ENCODE measurements at regions not wholly inside any gene's neighbourhood (a gene's known extent, or its start where the extent isn't known, plus 50 kb on each side); places are given as distances from the start of the nearest gene placed in this dataset.

DNA sequence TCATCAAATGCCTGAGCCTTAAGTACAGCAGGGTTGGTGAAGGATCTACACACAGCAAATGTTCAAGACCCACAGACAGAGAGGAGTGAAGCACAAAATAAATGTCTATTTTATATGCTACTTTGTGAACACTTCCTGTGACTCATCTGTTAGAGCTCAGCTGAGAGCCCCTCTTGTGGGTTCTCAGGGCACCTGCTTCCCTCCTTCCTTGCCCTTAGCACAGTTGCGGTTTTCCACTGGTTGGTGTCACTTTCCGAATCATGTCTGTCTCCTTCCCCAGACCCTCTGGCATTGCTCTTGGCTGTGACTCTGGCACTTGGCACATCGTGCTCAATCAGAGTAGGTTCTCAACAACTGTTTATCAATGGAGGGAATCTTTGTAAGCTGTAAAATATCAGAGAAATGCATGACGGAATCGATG is 128.5 kb upstream of the STC2 start:
- H4K8ac ChIP-seq (ENCODE audit: low read depth, low read length) = no peak overlapping the region
- no peak overlapping the region for H3K4me3 ChIP-seq (ENCODE audit: low read length)
- H3K4me2 ChIP-seq (ENCODE audit: low read length) = no peak overlapping the region
- no peak overlapping the region for H3K18ac ChIP-seq (ENCODE audit: low read length)
- no peaks in the 10 kb centered on the region for H3K36me3 ChIP-seq (ENCODE audit: control insufficient read depth, insufficient read depth, low read length)
- no peaks in the 10 kb centered on the region for H3K4me1 ChIP-seq (ENCODE audit: control insufficient read depth, low read depth, low read length)
- H2AK5ac ChIP-seq (ENCODE audit: low read length) = no peak overlapping the region
- H3K9ac ChIP-seq (ENCODE audit: low read length) = no peak overlapping the region
- no peak overlapping the region for H2BK120ac ChIP-seq (ENCODE audit: low read depth, low read length)
- H3K4ac ChIP-seq (ENCODE audit: low read depth, low read length) = no peak overlapping the region
- H3K23ac ChIP-seq (ENCODE audit: low read length) = no peak overlapping the region
- no peaks in the 10 kb centered on the region for H3K79me1 ChIP-seq (ENCODE audit: low read length)
- WGBS (ENCODE audit: extremely low coverage, insufficient coverage, low lambda C conversion rate) = no CpG with 5 or more reads among the region's 5 CpGs
- no peak overlapping the region for H3K27ac ChIP-seq (ENCODE audit: low read depth, low read length)
- no peak overlapping the region for H2BK5ac ChIP-seq (ENCODE audit: low read length)
- no peak overlapping the region for H3K56ac ChIP-seq (ENCODE audit: low read length)
- H4K5ac ChIP-seq (ENCODE audit: low read length) = no peak overlapping the region
- no peaks in the 10 kb centered on the region for H3K79me2 ChIP-seq (ENCODE audit: control insufficient read depth, insufficient read depth, low read length)
- no peak overlapping the region for H2BK15ac ChIP-seq (replicated peaks; ENCODE audit: low read depth)
- DNase-seq = no peak
- H3K27me3 ChIP-seq (ENCODE audit: insufficient read depth, low read length, poor library complexity) = no peaks in the 10 kb centered on the region

DNA sequence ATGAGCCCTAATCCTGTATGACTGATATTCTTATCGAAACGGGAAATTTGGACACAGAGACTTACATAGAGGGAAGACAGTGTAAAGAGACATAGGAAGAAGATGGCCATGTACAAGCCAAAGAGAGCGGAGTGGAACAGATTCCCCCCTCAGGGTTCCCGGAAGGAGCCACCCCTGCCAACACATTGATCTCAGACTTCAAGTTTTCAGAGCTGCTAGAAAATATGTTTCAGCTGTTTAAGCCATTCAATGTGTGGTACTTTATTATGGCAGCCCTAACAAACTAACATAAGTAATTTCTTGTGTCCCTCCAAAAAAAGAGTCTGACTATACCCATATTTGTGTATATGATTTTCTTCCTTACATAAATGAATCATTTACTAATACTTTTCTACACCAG is 128.0 kb upstream of the STC2 start:
- H3K4ac ChIP-seq (ENCODE audit: low read depth, low read length) = no peak overlapping the region
- H2BK120ac ChIP-seq (ENCODE audit: low read depth, low read length) = no peak overlapping the region
- no peak overlapping the region for H2AK5ac ChIP-seq (ENCODE audit: low read length)
- H2BK15ac ChIP-seq (replicated peaks; ENCODE audit: low read depth) = no peak overlapping the region
- H3K4me3 ChIP-seq (ENCODE audit: low read length) = no peak overlapping the region
- H3K27me3 ChIP-seq (ENCODE audit: insufficient read depth, low read length, poor library complexity) = no peaks in the 10 kb centered on the region
- H3K27ac ChIP-seq (ENCODE audit: low read depth, low read length) = no peak overlapping the region
- no peaks in the 10 kb centered on the region for H3K4me1 ChIP-seq (ENCODE audit: control insufficient read depth, low read depth, low read length)
- H2BK5ac ChIP-seq (ENCODE audit: low read length) = no peak overlapping the region
- no peaks in the 10 kb centered on the region for H3K36me3 ChIP-seq (ENCODE audit: control insufficient read depth, insufficient read depth, low read length)
- H3K56ac ChIP-seq (ENCODE audit: low read length) = no peak overlapping the region
- H3K23ac ChIP-seq (ENCODE audit: low read length) = no peak overlapping the region
- no CpG with 5 or more reads among the region's 4 CpGs for WGBS (ENCODE audit: extremely low coverage, insufficient coverage, low lambda C conversion rate)
- no peak for DNase-seq
- no peaks in the 10 kb centered on the region for H3K79me1 ChIP-seq (ENCODE audit: low read length)
- H4K5ac ChIP-seq (ENCODE audit: low read length) = no peak overlapping the region
- no peak overlapping the region for H3K18ac ChIP-seq (ENCODE audit: low read length)
- no peaks in the 10 kb centered on the region for H3K79me2 ChIP-seq (ENCODE audit: control insufficient read depth, insufficient read depth, low read length)
- H3K4me2 ChIP-seq (ENCODE audit: low read length) = no peak overlapping the region
- no peak overlapping the region for H4K8ac ChIP-seq (ENCODE audit: low read depth, low read length)
- H3K9ac ChIP-seq (ENCODE audit: low read length) = no peak overlapping the region

DNA sequence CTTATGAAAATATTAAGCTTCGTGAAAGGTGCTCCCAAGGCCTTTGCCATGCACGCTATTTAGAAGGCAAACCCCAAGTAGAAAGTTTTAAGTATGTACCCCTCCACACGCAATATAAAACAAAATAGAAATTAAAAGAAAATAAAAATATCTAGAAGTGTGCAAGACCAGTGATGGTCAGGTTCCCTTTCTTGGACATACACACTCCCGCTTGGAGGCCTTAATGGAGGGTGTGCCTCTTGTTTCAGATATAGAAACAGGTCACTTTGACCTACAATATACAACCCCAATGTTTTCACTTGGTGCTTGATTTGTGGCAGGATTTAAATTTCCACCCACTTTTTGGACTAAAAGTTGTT is 127.4 kb upstream of the STC2 start:
- H3K27ac ChIP-seq (ENCODE audit: low read depth, low read length) = no peak overlapping the region

DNA sequence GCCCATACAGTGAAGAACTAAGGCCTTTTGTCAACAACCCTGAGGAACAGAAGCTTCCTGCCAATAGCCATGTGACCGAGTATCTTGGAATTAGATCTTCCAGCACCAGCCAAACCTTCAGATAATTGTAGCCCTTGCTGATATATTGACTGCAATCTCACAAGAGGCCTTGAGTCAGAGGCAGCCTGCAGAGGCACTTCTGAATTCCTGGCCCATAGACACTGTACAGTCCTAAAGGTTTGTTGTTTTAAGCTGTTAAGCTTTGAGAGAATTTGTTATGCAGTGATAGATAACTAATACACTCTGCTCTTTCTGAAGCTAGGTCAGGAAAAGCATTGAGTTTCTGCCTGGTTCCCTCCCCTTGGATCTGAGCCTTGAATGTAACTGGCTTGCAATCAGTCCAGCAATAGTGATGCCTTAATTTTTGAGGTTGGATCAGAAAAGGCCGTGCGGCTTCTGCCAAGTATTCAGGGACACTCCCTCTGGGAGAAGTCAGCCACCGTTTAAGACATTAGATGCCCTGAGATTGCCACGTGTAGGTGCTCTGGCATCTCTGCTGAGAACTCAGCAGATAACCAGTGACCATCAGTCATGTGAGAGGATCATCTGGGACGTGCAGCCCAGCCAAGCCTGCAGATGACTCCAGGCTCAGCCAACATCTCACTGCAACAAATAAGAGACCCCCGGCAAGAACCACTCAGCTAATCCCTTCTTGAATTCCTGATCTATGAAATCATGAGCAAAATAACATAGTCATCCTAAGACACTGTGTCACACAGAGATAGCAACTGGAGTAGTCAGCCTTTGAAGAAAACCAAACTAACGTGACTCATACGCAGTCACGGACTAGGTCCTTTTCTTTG is 126.8 kb upstream of the STC2 start:
- Histone ChIP-seq H3K27ac (ENCODE audit: low read depth, low read length) (no peak overlapping the region), H2BK120ac (ENCODE audit: low read depth, low read length) (no peak overlapping the region), H2BK5ac (ENCODE audit: low read length) (no peak overlapping the region), H3K4me3 (ENCODE audit: low read length) (no peak overlapping the region), H3K36me3 (ENCODE audit: control insufficient read depth, insufficient read depth, low read length) (no peaks in the 10 kb centered on the region), H2AK5ac (ENCODE audit: low read length) (no peak overlapping the region), H3K79me1 (ENCODE audit: low read length) (no peaks in the 10 kb centered on the region), H3K9ac (ENCODE audit: low read length) (no peak overlapping the region), H3K23ac (ENCODE audit: low read length) (no peak overlapping the region), H3K18ac (ENCODE audit: low read length) (no peak overlapping the region), H3K4ac (ENCODE audit: low read depth, low read length) (no peak overlapping the region), H3K79me2 (ENCODE audit: control insufficient read depth, insufficient read depth, low read length) (no peaks in the 10 kb centered on the region), H2BK15ac (replicated peaks; ENCODE audit: low read depth) (no peak overlapping the region), H3K4me2 (ENCODE audit: low read length) (no peak overlapping the region), H4K5ac (ENCODE audit: low read length) (no peak overlapping the region), H4K8ac (ENCODE audit: low read depth, low read length) (no peak overlapping the region), H3K4me1 (ENCODE audit: control insufficient read depth, low read depth, low read length) (no peaks in the 10 kb centered on the region), H3K56ac (ENCODE audit: low read length) (no peak overlapping the region), H3K27me3 (ENCODE audit: insufficient read depth, low read length, poor library complexity) (no peaks in the 10 kb centered on the region)
- peak; percentile 34 for DNase-seq
- WGBS (ENCODE audit: extremely low coverage, insufficient coverage, low lambda C conversion rate) = no CpG with 5 or more reads among the region's 10 CpGs

More for the DNA sequence above, 127.4 kb upstream of the STC2 start:
- no peak overlapping the region for H3K9ac ChIP-seq (ENCODE audit: low read length)
- H3K79me1 ChIP-seq (ENCODE audit: low read length) = no peaks in the 10 kb centered on the region
- no peaks in the 10 kb centered on the region for H3K4me1 ChIP-seq (ENCODE audit: control insufficient read depth, low read depth, low read length)
- H3K56ac ChIP-seq (ENCODE audit: low read length) = no peak overlapping the region
- H2AK5ac ChIP-seq (ENCODE audit: low read length) = no peak overlapping the region
- H3K27me3 ChIP-seq (ENCODE audit: insufficient read depth, low read length, poor library complexity) = no peaks in the 10 kb centered on the region
- no peak overlapping the region for H4K8ac ChIP-seq (ENCODE audit: low read depth, low read length)
- no peak for DNase-seq
- no peak overlapping the region for H2BK5ac ChIP-seq (ENCODE audit: low read length)
- no peak overlapping the region for H2BK15ac ChIP-seq (replicated peaks; ENCODE audit: low read depth)
- H3K36me3 ChIP-seq (ENCODE audit: control insufficient read depth, insufficient read depth, low read length) = no peaks in the 10 kb centered on the region
- H3K79me2 ChIP-seq (ENCODE audit: control insufficient read depth, insufficient read depth, low read length) = no peaks in the 10 kb centered on the region
- no peak overlapping the region for H4K5ac ChIP-seq (ENCODE audit: low read length)
- H2BK120ac ChIP-seq (ENCODE audit: low read depth, low read length) = no peak overlapping the region
- no peak overlapping the region for H3K18ac ChIP-seq (ENCODE audit: low read length)
- WGBS (ENCODE audit: extremely low coverage, insufficient coverage, low lambda C conversion rate) = no CpG with 5 or more reads among the region's 4 CpGs
- H3K4me3 ChIP-seq (ENCODE audit: low read length) = no peak overlapping the region
- H3K4ac ChIP-seq (ENCODE audit: low read depth, low read length) = no peak overlapping the region
- H3K4me2 ChIP-seq (ENCODE audit: low read length) = no peak overlapping the region
- H3K23ac ChIP-seq (ENCODE audit: low read length) = no peak overlapping the region

DNA sequence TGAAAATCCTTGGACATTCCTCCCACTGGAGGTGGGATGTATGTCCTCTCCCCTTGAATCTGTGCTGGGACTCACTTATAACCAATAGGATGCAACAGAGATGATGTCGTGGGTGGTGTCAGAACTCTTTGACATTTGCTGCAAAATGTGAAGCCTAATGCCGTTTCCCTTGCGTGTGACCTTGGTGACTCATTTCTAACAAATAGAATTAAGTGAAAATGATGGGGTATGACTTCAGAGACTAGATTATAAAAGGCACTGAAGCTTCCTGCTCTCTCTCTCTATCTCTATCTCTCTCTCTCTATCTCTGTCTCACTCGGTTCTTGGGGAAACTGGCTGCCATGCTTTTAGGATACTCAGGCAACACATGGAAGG is 126.1 kb upstream of the STC2 start:
- Histone ChIP-seq H3K18ac (ENCODE audit: low read length) (no peak overlapping the region), H3K27me3 (ENCODE audit: insufficient read depth, low read length, poor library complexity) (no peaks in the 10 kb centered on the region), H4K5ac (ENCODE audit: low read length) (no peak overlapping the region), H3K4me3 (ENCODE audit: low read length) (no peak overlapping the region), H2AK5ac (ENCODE audit: low read length) (no peak overlapping the region), H3K4me2 (ENCODE audit: low read length) (no peak overlapping the region), H3K9ac (ENCODE audit: low read length) (no peak overlapping the region), H2BK120ac (ENCODE audit: low read depth, low read length) (no peak overlapping the region), H2BK15ac (replicated peaks; ENCODE audit: low read depth) (no peak overlapping the region), H3K27ac (ENCODE audit: low read depth, low read length) (no peak overlapping the region), H4K8ac (ENCODE audit: low read depth, low read length) (no peak overlapping the region), H2BK5ac (ENCODE audit: low read length) (no peak overlapping the region), H3K79me2 (ENCODE audit: control insufficient read depth, insufficient read depth, low read length) (no peaks in the 10 kb centered on the region), H3K36me3 (ENCODE audit: control insufficient read depth, insufficient read depth, low read length) (no peaks in the 10 kb centered on the region), H3K56ac (ENCODE audit: low read length) (no peak overlapping the region), H3K4me1 (ENCODE audit: control insufficient read depth, low read depth, low read length) (no peaks in the 10 kb centered on the region), H3K79me1 (ENCODE audit: low read length) (no peaks in the 10 kb centered on the region), H3K23ac (ENCODE audit: low read length) (no peak overlapping the region), H3K4ac (ENCODE audit: low read depth, low read length) (no peak overlapping the region)
- WGBS (ENCODE audit: extremely low coverage, insufficient coverage, low lambda C conversion rate) = no CpG with 5 or more reads among the region's 4 CpGs
- DNase-seq = peak; percentile 13

DNA sequence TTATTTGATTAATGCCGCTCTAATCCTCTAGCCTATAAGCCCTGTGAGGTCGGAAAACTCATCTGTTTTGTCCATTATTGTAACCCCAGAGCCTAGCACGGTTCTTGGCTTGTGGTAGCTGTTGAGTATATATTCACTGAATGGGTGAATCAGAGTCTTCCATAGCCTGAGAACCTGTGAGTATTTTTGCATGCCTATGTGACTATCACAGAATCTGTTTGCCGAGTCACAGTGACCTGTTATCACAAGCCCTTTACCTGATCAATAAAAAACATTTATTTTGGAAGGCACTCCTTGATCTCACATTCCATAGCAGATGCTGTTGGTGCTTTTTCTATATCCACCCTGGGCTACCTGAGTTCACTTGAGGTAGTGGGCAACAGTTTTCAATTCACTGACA is 125.0 kb upstream of the STC2 start:
- Histone ChIP-seq H3K9ac (ENCODE audit: low read length) (no peak overlapping the region), H3K4me1 (ENCODE audit: control insufficient read depth, low read depth, low read length) (no peaks in the 10 kb centered on the region), H3K36me3 (ENCODE audit: control insufficient read depth, insufficient read depth, low read length) (no peaks in the 10 kb centered on the region), H3K4ac (ENCODE audit: low read depth, low read length) (no peak overlapping the region), H2BK120ac (ENCODE audit: low read depth, low read length) (no peak overlapping the region), H3K27ac (ENCODE audit: low read depth, low read length) (no peak overlapping the region), H3K79me1 (ENCODE audit: low read length) (no peaks in the 10 kb centered on the region), H3K4me2 (ENCODE audit: low read length) (no peak overlapping the region), H2AK5ac (ENCODE audit: low read length) (no peak overlapping the region), H2BK5ac (ENCODE audit: low read length) (no peak overlapping the region), H4K8ac (ENCODE audit: low read depth, low read length) (no peak overlapping the region), H3K18ac (ENCODE audit: low read length) (no peak overlapping the region), H4K5ac (ENCODE audit: low read length) (no peak overlapping the region), H3K56ac (ENCODE audit: low read length) (no peak overlapping the region), H3K23ac (ENCODE audit: low read length) (no peak overlapping the region), H3K4me3 (ENCODE audit: low read length) (no peak overlapping the region), H3K79me2 (ENCODE audit: control insufficient read depth, insufficient read depth, low read length) (no peaks in the 10 kb centered on the region), H2BK15ac (replicated peaks; ENCODE audit: low read depth) (no peak overlapping the region), H3K27me3 (ENCODE audit: insufficient read depth, low read length, poor library complexity) (no peaks in the 10 kb centered on the region)
- no CpG with 5 or more reads among the region's 4 CpGs for WGBS (ENCODE audit: extremely low coverage, insufficient coverage, low lambda C conversion rate)
- DNase-seq = no peak

Data from mesendoderm (in vitro differentiated cells).